Trophoblast cell (in vitro differentiated cells and primary cell): ENCODE measurements at regions not wholly inside any gene's neighbourhood (a gene's known extent, or its start where the extent isn't known, plus 50 kb on each side); places are given as distances from the start of the nearest gene placed in this dataset.

Experiments
- DNase-seq, 2 donors: peaks; one replicate each; pipeline ENCODE4 v3.0.0-alpha.2; 2016
- H2AFZ ChIP-seq: 2 replicates; pipeline ENCODE4 v1.6.1; 2013; ENCODE audit warnings: low read length, moderate library complexity, mild to moderate bottlenecking; ENCODE audit not compliant: insufficient read depth, poor library complexity
- H2AK5ac ChIP-seq: 2 replicates; pipeline ENCODE4 v1.6.1; 2013; ENCODE audit warnings: mild to moderate bottlenecking, low read length
- H2BK120ac ChIP-seq: 2 replicates; pipeline ENCODE4 v1.6.1; 2013; ENCODE audit warnings: low read length, mild to moderate bottlenecking, moderate library complexity; ENCODE audit not compliant: insufficient read depth, poor library complexity
- H2BK12ac ChIP-seq: 2 replicates; pipeline ENCODE4 v1.6.1; 2013; ENCODE audit warnings: mild to moderate bottlenecking, low read length, moderate library complexity
- H2BK5ac ChIP-seq: 2 replicates; pipeline ENCODE4 v1.6.1; 2013; ENCODE audit warnings: low read length, low read depth, moderate library complexity, mild to moderate bottlenecking; ENCODE audit not compliant: poor library complexity
- H3K14ac ChIP-seq: 2 replicates; pipeline ENCODE4 v1.6.1; 2013; ENCODE audit warnings: mild to moderate bottlenecking, low read length
- H3K18ac ChIP-seq: 2 replicates; pipeline ENCODE4 v1.6.1; 2013; ENCODE audit warnings: mild to moderate bottlenecking, low read length
- H3K23ac ChIP-seq: 2 replicates; pipeline ENCODE4 v1.6.1; 2013; ENCODE audit warnings: low read length
- H3K27ac ChIP-seq: 2 replicates; pipeline ENCODE4 v1.5.1; 2013; ENCODE audit warnings: low read depth, mild to moderate bottlenecking, inconsistent platforms, low read length, moderate library complexity
- H3K27me3 ChIP-seq: 2 replicates; pipeline ENCODE4 v1.6.1; 2013; ENCODE audit warnings: inconsistent platforms, mild to moderate bottlenecking, low read length, moderate library complexity; ENCODE audit not compliant: insufficient read depth
- H3K36me3 ChIP-seq, 2 experiments: 1 replicate in 1 of 2; 2 replicates in 1 of 2; pipeline ENCODE4 v1.6.1; 2013; ENCODE audit warnings: low read length in 2 of 2, mild to moderate bottlenecking in 2 of 2, moderate library complexity in 1 of 2; ENCODE audit not compliant: insufficient read depth in 2 of 2, control insufficient read depth in 1 of 2
- H3K4ac ChIP-seq: 2 replicates; pipeline ENCODE4 v1.6.1; 2013; ENCODE audit warnings: low read depth, mild to moderate bottlenecking, low read length, moderate library complexity
- H3K4me1 ChIP-seq, 2 experiments: 1 replicate in 1 of 2; 2 replicates in 1 of 2; pipeline ENCODE4 v1.6.1; 2013; ENCODE audit warnings: low read length in 2 of 2, mild to moderate bottlenecking in 2 of 2, moderate library complexity in 1 of 2; ENCODE audit not compliant: insufficient read depth in 2 of 2, control insufficient read depth in 1 of 2
- H3K4me2 ChIP-seq: 2 replicates; pipeline ENCODE4 v1.6.1; 2013; ENCODE audit warnings: inconsistent platforms, mild to moderate bottlenecking, low read length, moderate library complexity
- H3K4me3 ChIP-seq: 2 replicates; pipeline ENCODE4 v1.5.1; 2013; ENCODE audit warnings: mild to moderate bottlenecking, low read depth, low read length, inconsistent platforms
- H3K79me1 ChIP-seq: one replicate; pipeline ENCODE4 v1.6.1; 2013; ENCODE audit warnings: low read length
- H3K79me2 ChIP-seq: 2 replicates; pipeline ENCODE4 v1.6.1; 2013; ENCODE audit warnings: low read length, mild to moderate bottlenecking; ENCODE audit not compliant: control insufficient read depth, insufficient read depth, poor library complexity
- H3K9ac ChIP-seq: 2 replicates; pipeline ENCODE4 v1.6.1; 2013; ENCODE audit warnings: mild to moderate bottlenecking, low read length
- H3K9me3 ChIP-seq: 2 replicates; pipeline ENCODE4 v1.6.1; 2013; ENCODE audit warnings: low read depth, mild to moderate bottlenecking, control low read depth, inconsistent platforms, low read length; ENCODE audit not compliant: insufficient read depth
- H4K12ac ChIP-seq: 2 replicates; pipeline ENCODE4 v1.6.1; 2013; ENCODE audit warnings: low read depth, mild to moderate bottlenecking, low read length, moderate library complexity
- H4K8ac ChIP-seq: 2 replicates; pipeline ENCODE4 v1.6.1; 2013; ENCODE audit warnings: low read depth, mild to moderate bottlenecking, low read length, moderate library complexity
- H4K91ac ChIP-seq: one replicate; pipeline ENCODE4 v1.6.1; 2013; ENCODE audit warnings: low read depth, mild to moderate bottlenecking, low read length, moderate library complexity
- WGBS: extraction: QIAGEN DNeasy Blood & Tissue Kit; methylation state at CpG from one replicate; pipeline ENCODE4 v1.1.7; 2013; ENCODE audit warnings: missing lambda C conversion rate; ENCODE audit not compliant: insufficient read length, insufficient coverage; ENCODE audit errors: extremely low coverage; 5-methylcytosine and 5-hydroxymethylcytosine counted together

- WGBS, result no CpG with 5 or more reads among the region's 2 CpGs
- Histone ChIP-seq H3K4ac (no peak overlapping the region), H4K91ac (no peak overlapping the region), H2BK12ac (no peak overlapping the region), H3K14ac (no peak overlapping the region), H3K4me3 (no peak overlapping the region), H3K18ac (no peak overlapping the region), H3K23ac (no peak overlapping the region), H3K79me1 (no peaks in the 10 kb centered on the region), H3K36me3 (no peaks in the 10 kb centered on the region), H4K12ac (no peak overlapping the region), H2AK5ac (no peak overlapping the region), H3K4me1 (peaks cover 4 to 6% of the 10 kb centered on the region in 2 experiments), H2AFZ (no peak overlapping the region), H3K27ac (no peak overlapping the region), H4K8ac (no peak overlapping the region), H3K27me3 (peaks cover 5% of the 10 kb centered on the region), H2BK5ac (no peak overlapping the region), H2BK120ac (no peak overlapping the region), H3K4me2 (no peak overlapping the region), H3K9me3 (peaks cover 2% of the 10 kb centered on the region), H3K9ac (no peak overlapping the region), H3K79me2 (no peaks in the 10 kb centered on the region)
- DNase-seq, result no peak
These were observed 61.7 kb upstream of the TMEM17 start for GRCh38 chr2:62567669-62568068.

- H3K36me3 ChIP-seq, result no peaks in the 10 kb centered on the region
- H3K27ac ChIP-seq, result no peak overlapping the region
- no CpG with 5 or more reads among the region's 1 CpG for WGBS
- H3K27me3 ChIP-seq, result peaks cover 5% of the 10 kb centered on the region
- H4K12ac ChIP-seq, result no peak overlapping the region
- no peak overlapping the region for H3K4me3 ChIP-seq
- H2BK120ac ChIP-seq, result no peak overlapping the region
- no peak overlapping the region for H3K14ac ChIP-seq
- H3K9ac ChIP-seq, result no peak overlapping the region
- no peak overlapping the region for H3K18ac ChIP-seq
- no peak overlapping the region for H2BK5ac ChIP-seq
- no peaks in the 10 kb centered on the region for H3K79me1 ChIP-seq
- H4K8ac ChIP-seq, result no peak overlapping the region
- H3K9me3 ChIP-seq, result peaks cover 2% of the 10 kb centered on the region
- peaks cover 4 to 6% of the 10 kb centered on the region in 2 experiments for H3K4me1 ChIP-seq
- H3K79me2 ChIP-seq, result no peaks in the 10 kb centered on the region
- no peak for DNase-seq
- H2BK12ac ChIP-seq, result no peak overlapping the region
- no peak overlapping the region for H2AFZ ChIP-seq
- H4K91ac ChIP-seq, result no peak overlapping the region
- no peak overlapping the region for H3K4me2 ChIP-seq
- H3K4ac ChIP-seq, result no peak overlapping the region
- H2AK5ac ChIP-seq, result no peak overlapping the region
- no peak overlapping the region for H3K23ac ChIP-seq
These were observed 60.9 kb upstream of the TMEM17 start for GRCh38 chr2:62566847-62567246.

GRCh38 chr2:62565309-62565908, 59.4 kb upstream of the TMEM17 start:
- Histone ChIP-seq H3K36me3 (no peaks in the 10 kb centered on the region), H2BK120ac (no peak overlapping the region), H3K4me2 (no peak overlapping the region), H3K9ac (no peak overlapping the region), H3K79me1 (no peaks in the 10 kb centered on the region), H2AFZ (no peak overlapping the region), H2BK12ac (no peak overlapping the region), H4K8ac (no peak overlapping the region), H3K27me3 (no peaks in the 10 kb centered on the region), H4K91ac (no peak overlapping the region), H4K12ac (no peak overlapping the region), H2AK5ac (no peak overlapping the region), H3K23ac (no peak overlapping the region), H3K18ac (no peak overlapping the region), H3K4me1 (no peaks in the 10 kb centered on the region), H3K14ac (no peak overlapping the region), H3K79me2 (no peaks in the 10 kb centered on the region), H3K4ac (no peak overlapping the region), H2BK5ac (no peak overlapping the region), H3K9me3 (no peaks in the 10 kb centered on the region), H3K4me3 (no peak overlapping the region), H3K27ac (no peak overlapping the region)
- DNase-seq, result no peak
- no CpG with 5 or more reads among the region's 3 CpGs for WGBS

- Histone ChIP-seq H4K8ac (no peak overlapping the region), H4K12ac (no peak overlapping the region), H2AK5ac (no peak overlapping the region), H3K4ac (no peak overlapping the region), H3K4me2 (no peak overlapping the region), H3K9me3 (no peaks in the 10 kb centered on the region), H2BK5ac (no peak overlapping the region), H3K36me3 (no peaks in the 10 kb centered on the region), H3K4me3 (no peak overlapping the region), H2BK120ac (no peak overlapping the region), H2BK12ac (no peak overlapping the region), H3K79me2 (no peaks in the 10 kb centered on the region), H3K27ac (no peak overlapping the region), H3K4me1 (no peaks in the 10 kb centered on the region), H3K18ac (no peak overlapping the region), H3K27me3 (no peaks in the 10 kb centered on the region), H2AFZ (no peak overlapping the region), H3K14ac (no peak overlapping the region), H3K79me1 (no peaks in the 10 kb centered on the region), H3K9ac (no peak overlapping the region), H3K23ac (no peak overlapping the region), H4K91ac (no peak overlapping the region)
- no peak for DNase-seq
- no CpG with 5 or more reads among the region's 4 CpGs for WGBS
These were observed 58.6 kb upstream of the TMEM17 start for GRCh38 chr2:62564380-62565137.
